Cardiac muscle cell (in vitro differentiated cells and primary cell): ENCODE measurements at regions not wholly inside any gene's neighbourhood (a gene's known extent, or its start where the extent isn't known, plus 50 kb on each side); places are given as distances from the start of the nearest gene placed in this dataset.

Experiments used
- DNase-seq, 2 donors: peaks; one replicate each; pipeline versions ENCODE4 v3.0.0 to v3.0.0-alpha.2; 2010 to 2017; ENCODE audit warnings: low read depth in 1 of 2, low spot score in 1 of 2
- H3K27ac ChIP-seq: fragments of 200-600 bp; sonication (generic); 2 replicates; pipeline ENCODE4 v1.5.1; 2016
- H3K27me3 ChIP-seq: fragments of 200-600 bp; sonication (generic); 2 replicates; pipeline ENCODE4 v1.6.0; 2016; ENCODE audit warnings: control low read depth
- H3K36me3 ChIP-seq: fragments of 200-600 bp; sonication (generic); 2 replicates; pipeline ENCODE4 v1.5.1; 2016; ENCODE audit warnings: control low read depth
- H3K4me1 ChIP-seq: fragments of 200-600 bp; sonication (generic); 2 replicates; pipeline ENCODE4 v1.8.1; 2017; ENCODE audit warnings: low read depth, mild to moderate bottlenecking, mixed run types
- H3K4me3 ChIP-seq: fragments of 200-600 bp; sonication (generic); 2 replicates; pipeline ENCODE4 v1.5.1; 2016; ENCODE audit warnings: mild to moderate bottlenecking
- H3K9me3 ChIP-seq: fragments of 200-600 bp; sonication (generic); 2 replicates; pipeline ENCODE4 v1.5.1; 2017; ENCODE audit warnings: low read depth, mild to moderate bottlenecking, control low read depth
- CTCF ChIP-seq: IDR thresholded peaks from 2 replicates; pipeline ENCODE4 v1.5.1; 2012; ENCODE audit warnings: low read depth, mild to moderate bottlenecking, low read length

DNA sequence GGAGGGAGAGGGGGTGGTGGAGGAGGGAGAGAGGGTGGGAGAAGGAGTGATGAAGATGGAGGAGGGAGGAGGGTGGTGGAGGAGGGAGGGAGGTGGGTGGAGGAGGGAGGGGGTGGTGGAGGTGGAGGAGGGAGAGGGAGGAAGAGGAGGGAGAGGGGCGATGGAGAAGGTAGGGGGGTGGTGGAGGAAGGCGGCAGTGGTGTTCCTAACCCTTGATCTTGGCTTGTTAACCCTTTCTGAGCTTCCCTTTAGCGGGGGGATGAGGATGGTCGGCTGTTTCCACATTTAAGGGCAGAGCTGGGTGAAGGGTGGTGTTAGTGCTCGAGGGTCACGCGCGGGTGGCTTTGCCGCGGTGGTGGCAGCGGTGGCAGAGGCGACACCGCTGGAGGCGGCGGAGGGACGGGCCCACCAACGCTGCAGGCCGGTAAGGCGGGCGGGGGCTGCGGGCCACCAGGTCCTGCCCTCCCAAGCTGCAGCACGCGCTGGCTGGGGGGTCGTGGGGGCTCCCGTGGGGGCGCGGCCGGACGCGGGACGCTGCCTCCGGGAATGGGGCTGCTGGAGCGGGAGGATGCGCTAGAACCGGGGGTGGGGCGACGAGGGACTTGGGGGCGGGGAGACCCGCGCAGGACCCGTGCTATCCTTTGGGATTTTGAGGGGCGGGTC lies 156.3 kb downstream of the PTPN11 start:
- H3K36me3 ChIP-seq = no peaks in the 10 kb centered on the region
- H3K27ac ChIP-seq = no peak overlapping the region
- DNase-seq = no peak
- H3K4me1 ChIP-seq = no peaks in the 10 kb centered on the region
- no peak overlapping the region for H3K4me3 ChIP-seq
- H3K27me3 ChIP-seq = peaks cover 37% of the 10 kb centered on the region
- H3K9me3 ChIP-seq = no peaks in the 10 kb centered on the region
- no peak for TF ChIP-seq CTCF

- H3K36me3 ChIP-seq = no peaks in the 10 kb centered on the region
- no peaks in the 10 kb centered on the region for H3K4me1 ChIP-seq
- TF ChIP-seq CTCF = no peak
- no peak for DNase-seq
- H3K9me3 ChIP-seq = no peaks in the 10 kb centered on the region
- H3K27ac ChIP-seq = no peak overlapping the region
- peaks cover 37% of the 10 kb centered on the region for H3K27me3 ChIP-seq
- H3K4me3 ChIP-seq = no peak overlapping the region
Measured at GRCh38 chr12:112575559-112576067, 156.9 kb downstream of the PTPN11 start.

- no peaks in the 10 kb centered on the region for H3K36me3 ChIP-seq
- TF ChIP-seq CTCF = no peak
- DNase-seq = no peak
- H3K9me3 ChIP-seq = no peaks in the 10 kb centered on the region
- H3K27me3 ChIP-seq = peaks cover 37% of the 10 kb centered on the region
- no peak overlapping the region for H3K4me3 ChIP-seq
- H3K4me1 ChIP-seq = no peaks in the 10 kb centered on the region
- H3K27ac ChIP-seq = no peak overlapping the region
Measured at GRCh38 chr12:112577473-112578329, 159.0 kb downstream of the PTPN11 start.

- DNase-seq = no peak
- peaks cover 6% of the 10 kb centered on the region for H3K27me3 ChIP-seq
Measured at GRCh38 chr12:112584266-112584722, 165.5 kb downstream of the PTPN11 start.

More at GRCh38 chr12:112584266-112584722, 165.5 kb downstream of the PTPN11 start:
- no peak for TF ChIP-seq CTCF
- no peak overlapping the region for H3K27ac ChIP-seq
- no peak overlapping the region for H3K4me3 ChIP-seq
- H3K36me3 ChIP-seq = no peaks in the 10 kb centered on the region
- H3K4me1 ChIP-seq = no peaks in the 10 kb centered on the region
- H3K9me3 ChIP-seq = no peaks in the 10 kb centered on the region
